Endothelial cell of umbilical vein (primary cell): ENCODE measurements at regions not wholly inside any gene's neighbourhood (a gene's known extent, or its start where the extent isn't known, plus 50 kb on each side); places are given as distances from the start of the nearest gene placed in this dataset.

Source experiments
- BruUV-seq: library from RNA; stranded (reverse); fragments of 400-500 nt; replicated peaks from 2 replicates; lab custom pipeline; 2021; lab: Mats Ljungman, UMichigan
- CTCF ChIA-PET: fragments of 300-600, 350-600 bp; sonication (Branson Sonifier 250); formaldehyde crosslinking; loops from one replicate; lab custom pipeline; 2021; ENCODE audit warnings: antibody characterized with exemption, inconsistent platforms; lab: Charles Lee
- POLR2A ChIA-PET: fragments of 300-600, 350-600 bp; sonication (Branson Sonifier 250); formaldehyde crosslinking; loops from one replicate; lab custom pipeline; 2021; ENCODE audit warnings: antibody characterized with exemption, inconsistent platforms; lab: Charles Lee
- DNase-seq: peaks from one replicate; pipeline ENCODE4 v3.0.0-alpha.2; 2011; ENCODE audit warnings: low read depth, low spot score
- FAIRE-seq: peaks from 2 replicates; lab custom pipeline; 2011; peaks lifted over from hg19 to GRCh38; lab: Jason Lieb, UNC
- H2AFZ ChIP-seq: 2 replicates; pipeline ENCODE4 v1.6.0; 2012; ENCODE audit warnings: low read depth, low read length, control low read depth, inconsistent platforms
- H3K27ac ChIP-seq: 2 replicates; pipeline ENCODE4 v1.5.1; 2011; ENCODE audit warnings: low read depth, mild to moderate bottlenecking, control low read depth, low read length, moderate library complexity; ENCODE audit not compliant: insufficient read depth
- H3K27me3 ChIP-seq, 2 experiments: 2 replicates each; pipeline versions ENCODE4 v1.6.0 to v1.6.1; 2011; ENCODE audit warnings: low read length in 2 of 2, mixed read lengths in 1 of 2; ENCODE audit not compliant: control insufficient read depth in 2 of 2, insufficient read depth in 2 of 2
- H3K36me3 ChIP-seq, 2 experiments: 2 replicates in 1 of 2; 3 replicates in 1 of 2; pipeline ENCODE4 v1.5.1; 2011; ENCODE audit warnings: low read length in 2 of 2, mild to moderate bottlenecking in 1 of 2, moderate library complexity in 1 of 2; ENCODE audit not compliant: control insufficient read depth in 2 of 2, insufficient read depth in 2 of 2; ENCODE audit errors: extremely low read depth in 1 of 2
- H3K4me1 ChIP-seq: 3 replicates; pipeline ENCODE4 v1.5.1; 2011; ENCODE audit warnings: mild to moderate bottlenecking, low read length; ENCODE audit not compliant: control insufficient read depth, insufficient read depth; ENCODE audit errors: extremely low read depth
- H3K4me2 ChIP-seq: 2 replicates; pipeline ENCODE4 v1.6.1; 2011; ENCODE audit warnings: low read length, control low read depth, mixed read lengths; ENCODE audit not compliant: insufficient read depth
- H3K4me3 ChIP-seq, 3 experiments: fragments of 200-600 bp in 1 of 3; sonication (generic), shearing (Covaris generic) in 1 of 3; replicated peaks in 1 of 3; 2 replicates each; pipeline ENCODE4 v1.5.1; 2011 to 2016; ENCODE audit warnings: control low read depth in 3 of 3, low read length in 3 of 3, mild to moderate bottlenecking in 2 of 3, inconsistent platforms in 1 of 3, low read depth in 1 of 3, moderate library complexity in 1 of 3; ENCODE audit not compliant: insufficient read depth in 1 of 3
- H3K79me2 ChIP-seq: 2 replicates; pipeline ENCODE4 v1.6.0; 2012; ENCODE audit warnings: low read length, inconsistent platforms; ENCODE audit not compliant: control insufficient read depth, insufficient read depth
- H3K9ac ChIP-seq: replicated peaks from 2 replicates; pipeline ENCODE3; 2011; ENCODE audit warnings: low read length, control low read depth; ENCODE audit not compliant: insufficient read depth; ENCODE audit errors: extremely low read depth
- H3K9me1 ChIP-seq: replicated peaks from 3 replicates; pipeline ENCODE4 v1.6.0; 2011; ENCODE audit warnings: mild to moderate bottlenecking, low read length; ENCODE audit not compliant: control insufficient read depth, insufficient read depth; ENCODE audit errors: extremely low read depth
- H3K9me3 ChIP-seq: replicated peaks from 2 replicates; pipeline ENCODE4 v1.5.1; 2012; ENCODE audit warnings: low read length, inconsistent platforms; ENCODE audit not compliant: control insufficient read depth, insufficient read depth
- H4K20me1 ChIP-seq: replicated peaks from 2 replicates; pipeline ENCODE3; 2011; ENCODE audit warnings: mild to moderate bottlenecking, low read length; ENCODE audit not compliant: control insufficient read depth, insufficient read depth; ENCODE audit errors: extremely low read depth
- CTCF ChIP-seq, 2 donors: IDR thresholded peaks; 1 replicate in 1 of 2; 2 replicates in 1 of 2; pipeline ENCODE4 v1.5.1; 2011; ENCODE audit warnings: low read length in 2 of 2, mild to moderate bottlenecking in 2 of 2, moderate library complexity in 2 of 2, control low read depth in 1 of 2, inconsistent platforms in 1 of 2, low read depth in 1 of 2; ENCODE audit not compliant: insufficient read depth in 1 of 2; ENCODE audit errors: extremely low read depth in 1 of 2
- EZH2 ChIP-seq: IDR thresholded peaks from 2 replicates; pipeline ENCODE4 v1.6.1; 2012; ENCODE audit warnings: borderline replicate concordance, low read depth, mild to moderate bottlenecking, moderate library complexity, low read length, inconsistent platforms; ENCODE audit not compliant: severe bottlenecking
- FOS ChIP-seq: IDR thresholded peaks from 2 replicates; pipeline ENCODE4 v1.6.1; 2011; ENCODE audit warnings: mild to moderate bottlenecking, low read length, moderate library complexity, borderline replicate concordance; ENCODE audit not compliant: insufficient read depth
- GATA2 ChIP-seq: IDR thresholded peaks from 2 replicates; pipeline ENCODE4 v1.7.0; 2011; ENCODE audit warnings: low read depth, mild to moderate bottlenecking, moderate library complexity, mixed read lengths, low read length; ENCODE audit not compliant: insufficient read length, insufficient read depth
- JUN ChIP-seq: IDR thresholded peaks from 2 replicates; pipeline ENCODE4 v1.6.1; 2011; ENCODE audit warnings: borderline replicate concordance, low read depth; ENCODE audit not compliant: insufficient read length, insufficient read depth
- MAX ChIP-seq: IDR thresholded peaks from 2 replicates; pipeline ENCODE4 v1.6.1; 2011; ENCODE audit not compliant: insufficient read depth, insufficient read length
- POLR2A ChIP-seq: IDR thresholded peaks from 2 replicates; pipeline ENCODE4 v1.6.1; 2012; ENCODE audit warnings: low read depth, mild to moderate bottlenecking, control low read depth, low read length
- POLR2AphosphoS5 ChIP-seq: IDR thresholded peaks from 2 replicates; pipeline ENCODE4 v1.6.1; 2012; ENCODE audit warnings: low read depth, mild to moderate bottlenecking, control low read depth, low read length, moderate library complexity; ENCODE audit not compliant: insufficient read depth
- dilution Hi-C: fragments of 300-500 bp; cut with MboI; formaldehyde crosslinking; loops from one replicate; pipeline ENCODE4 v1.15.0; 2019; ENCODE audit warnings: low sequenced_read_pairs; ENCODE audit not compliant: extremely low pct_ligation_motif_present
- intact Hi-C: fragments of 100-400 bp; cut with micrococcal nuclease; formaldehyde crosslinking; loops from one replicate; pipeline ENCODE4 v1.10.0; 2022

GRCh38 chr2:51220606-51221005 lies 188.7 kb upstream of the NRXN1 start:
- intact Hi-C loops: no loop called here
- no TSS peak for BruUV-seq
- no peak for FAIRE-seq

More at GRCh38 chr2:51220606-51221005, 188.7 kb upstream of the NRXN1 start:
- H3K27me3 ChIP-seq: no peaks in the 10 kb centered on the region
- TF ChIP-seq CTCF (IDR thresholded peaks at IDR 0.05; ENCODE audit: extremely low read depth in 1 of 2, insufficient read depth in 1 of 2, low read depth in 1 of 2, low read length in 2 of 2) (no peak), JUN (no peak), POLR2A (no peak), POLR2AphosphoS5 (no peak), GATA2 (peak; percentile 15), FOS (peak; percentile 14), MAX (no peak), EZH2 (no peak)
- no peaks in the 10 kb centered on the region for H3K9me3 ChIP-seq
- H3K79me2 ChIP-seq: no peaks in the 10 kb centered on the region
- no peak overlapping the region for H3K27ac ChIP-seq
- ChIA-PET POLR2A (no interaction called here), CTCF (no interaction called here)
- dilution Hi-C loops: no loop called here
- H4K20me1 ChIP-seq: no peaks in the 10 kb centered on the region
- H3K4me1 ChIP-seq: no peaks in the 10 kb centered on the region
- no peaks in the 10 kb centered on the region for H3K36me3 ChIP-seq
- no peak overlapping the region for H3K4me3 ChIP-seq
- no peaks in the 10 kb centered on the region for H3K9me1 ChIP-seq
- peak overlapping the region; percentile 10 for H3K4me2 ChIP-seq
- no peak overlapping the region for H3K9ac ChIP-seq
- no peak overlapping the region for H2AFZ ChIP-seq
- peak; percentile 57 for DNase-seq
